Colonic mucosa (tissue), 4 donors: ENCODE measurements at regions not wholly inside any gene's neighbourhood (a gene's known extent, or its start where the extent isn't known, plus 50 kb on each side); places are given as distances from the start of the nearest gene placed in this dataset.

Source experiments
- DNase-seq: peaks from one replicate; pipeline ENCODE4 v3.0.0-alpha.2; 2020
- H3K27ac ChIP-seq: fragments of 200-600 bp; one replicate; pipeline ENCODE4 v1.8.0; 2021
- H3K27me3 ChIP-seq: fragments of 200-600 bp; one replicate; pipeline ENCODE4 v1.8.0; 2021
- H3K36me3 ChIP-seq: fragments of 200-600 bp; one replicate; pipeline ENCODE4 v1.8.0; 2021
- H3K4me1 ChIP-seq: fragments of 200-600 bp; one replicate; pipeline ENCODE4 v1.8.0; 2021; ENCODE audit warnings: mild to moderate bottlenecking
- H3K4me3 ChIP-seq: fragments of 200-600 bp; one replicate; pipeline ENCODE4 v1.8.0; 2021
- H3K9ac ChIP-seq, 2 donors: one replicate each; pipeline ENCODE4 v1.7.0; 2013; ENCODE audit warnings: control low read depth in 2 of 2, low read depth in 2 of 2, low read length in 2 of 2
- H3K9me3 ChIP-seq: fragments of 200-600 bp; one replicate; pipeline ENCODE4 v1.8.0; 2021
- intact Hi-C: fragments of 100-400 bp; cut with DNase I; formaldehyde crosslinking; loops from one replicate; pipeline ENCODE4 v1.14.1; 2022
- TF ChIP-seq, protein P1 (sequence below): fragments of 200-600 bp; IDR thresholded peaks from one replicate; pipeline ENCODE4 v1.8.0; 2022; ENCODE audit warnings: antibody characterized with exemption, mild to moderate bottlenecking
- donor health status: healthy.
- donor health status: DM: no; HTN: no; CAD: no.
- donor health status: DM: no; HTN: no; CAD: no.

DNA sequence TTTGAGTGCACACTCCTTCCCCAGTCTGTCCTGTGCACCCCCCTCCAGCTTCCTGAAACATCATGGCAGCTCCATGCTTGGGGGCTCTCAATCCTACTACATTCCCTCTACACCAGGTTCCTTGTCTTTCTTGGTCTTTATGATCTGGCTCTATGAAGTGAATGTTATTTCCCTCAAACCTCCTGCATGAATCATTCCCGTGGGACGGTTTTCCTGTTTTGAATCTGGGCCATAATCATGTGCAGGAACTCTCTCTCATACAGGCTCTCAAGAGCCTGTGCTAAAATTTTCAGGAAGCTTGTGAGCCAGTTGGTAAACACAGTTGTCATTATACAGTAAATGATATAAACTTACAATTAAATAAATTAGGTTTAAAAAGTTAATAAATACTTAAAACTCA lies 89.8 kb upstream of the KCNE2 start:
- no peak overlapping the region for H3K27ac ChIP-seq
- TF ChIP-seq, protein P1, sequence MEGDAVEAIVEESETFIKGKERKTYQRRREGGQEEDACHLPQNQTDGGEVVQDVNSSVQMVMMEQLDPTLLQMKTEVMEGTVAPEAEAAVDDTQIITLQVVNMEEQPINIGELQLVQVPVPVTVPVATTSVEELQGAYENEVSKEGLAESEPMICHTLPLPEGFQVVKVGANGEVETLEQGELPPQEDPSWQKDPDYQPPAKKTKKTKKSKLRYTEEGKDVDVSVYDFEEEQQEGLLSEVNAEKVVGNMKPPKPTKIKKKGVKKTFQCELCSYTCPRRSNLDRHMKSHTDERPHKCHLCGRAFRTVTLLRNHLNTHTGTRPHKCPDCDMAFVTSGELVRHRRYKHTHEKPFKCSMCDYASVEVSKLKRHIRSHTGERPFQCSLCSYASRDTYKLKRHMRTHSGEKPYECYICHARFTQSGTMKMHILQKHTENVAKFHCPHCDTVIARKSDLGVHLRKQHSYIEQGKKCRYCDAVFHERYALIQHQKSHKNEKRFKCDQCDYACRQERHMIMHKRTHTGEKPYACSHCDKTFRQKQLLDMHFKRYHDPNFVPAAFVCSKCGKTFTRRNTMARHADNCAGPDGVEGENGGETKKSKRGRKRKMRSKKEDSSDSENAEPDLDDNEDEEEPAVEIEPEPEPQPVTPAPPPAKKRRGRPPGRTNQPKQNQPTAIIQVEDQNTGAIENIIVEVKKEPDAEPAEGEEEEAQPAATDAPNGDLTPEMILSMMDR = no peak
- DNase-seq = no peak
- intact Hi-C loops = no loop called here
- no peak overlapping the region for H3K4me3 ChIP-seq
- H3K4me1 ChIP-seq = no peaks in the 10 kb centered on the region
- no peak overlapping the region for H3K9ac ChIP-seq
- H3K9me3 ChIP-seq = no peaks in the 10 kb centered on the region
- H3K36me3 ChIP-seq = no peaks in the 10 kb centered on the region
- no peaks in the 10 kb centered on the region for H3K27me3 ChIP-seq

DNA sequence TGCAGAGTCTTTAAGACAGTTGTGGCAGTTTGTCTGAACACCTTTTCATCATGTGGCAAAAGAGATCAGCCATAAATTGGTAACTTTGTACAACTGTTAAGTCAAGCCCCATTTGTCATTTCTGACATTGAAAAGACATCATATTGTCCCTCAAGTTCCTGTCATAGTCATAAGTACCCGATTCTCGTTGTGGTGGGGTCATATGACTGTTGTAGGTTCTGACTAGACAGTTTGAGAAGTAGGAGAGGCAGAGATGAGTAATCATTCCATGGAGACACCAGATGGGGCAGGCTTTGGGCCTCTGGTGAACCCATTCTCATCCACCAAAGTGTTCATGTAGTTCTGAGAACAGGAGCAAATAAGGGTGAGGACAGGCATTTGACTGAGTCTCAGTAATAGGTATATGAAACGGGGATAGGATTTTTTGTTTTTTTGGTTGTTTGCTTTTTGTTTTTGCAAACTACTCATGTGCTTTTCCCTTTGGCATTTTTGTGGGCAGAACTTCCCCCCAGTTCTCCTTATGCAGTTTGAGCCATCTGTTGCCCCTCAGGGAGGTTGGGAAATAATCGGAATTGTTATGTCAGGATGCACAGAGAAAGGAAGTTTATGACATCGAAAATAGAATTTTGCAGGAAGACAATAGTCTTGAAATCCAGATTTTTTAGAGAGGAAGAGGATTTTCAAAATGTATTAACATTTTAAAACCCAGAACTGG lies 86.9 kb upstream of the KCNE2 start:
- TF ChIP-seq, protein P1 = no peak
- Histone ChIP-seq H3K27me3 (no peaks in the 10 kb centered on the region), H3K9me3 (no peaks in the 10 kb centered on the region), H3K9ac (no peak overlapping the region), H3K4me1 (no peaks in the 10 kb centered on the region), H3K27ac (no peak overlapping the region), H3K36me3 (no peaks in the 10 kb centered on the region), H3K4me3 (no peak overlapping the region)
- intact Hi-C loops = no loop called here
- no peak for DNase-seq

DNA sequence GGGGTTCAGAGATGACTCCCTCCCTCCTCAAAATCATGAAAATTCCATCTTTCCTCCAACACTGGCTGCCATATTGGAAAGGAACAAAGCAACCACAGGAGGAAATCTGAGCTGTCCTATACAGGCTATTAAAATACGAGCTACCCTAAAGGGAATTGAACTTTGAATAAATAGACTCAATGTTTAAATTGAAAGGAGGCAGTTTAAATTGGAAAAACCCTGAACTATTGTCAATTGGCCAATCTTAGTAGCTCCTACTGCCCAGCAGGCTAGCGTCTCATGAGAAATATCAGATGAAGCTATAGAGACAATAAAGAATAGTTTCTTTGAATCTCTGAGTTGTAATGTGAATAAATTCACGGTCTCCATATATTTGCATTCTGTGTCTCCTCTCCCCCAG lies 85.4 kb upstream of the KCNE2 start:
- no peaks in the 10 kb centered on the region for H3K27me3 ChIP-seq
- no peaks in the 10 kb centered on the region for H3K9me3 ChIP-seq
- no peak overlapping the region for H3K4me3 ChIP-seq
- H3K27ac ChIP-seq = no peak overlapping the region
- DNase-seq = no peak
- no peaks in the 10 kb centered on the region for H3K36me3 ChIP-seq
- no peaks in the 10 kb centered on the region for H3K4me1 ChIP-seq
- no peak overlapping the region for H3K9ac ChIP-seq
- TF ChIP-seq, protein P1 = no peak
- intact Hi-C loops = no loop called here

DNA sequence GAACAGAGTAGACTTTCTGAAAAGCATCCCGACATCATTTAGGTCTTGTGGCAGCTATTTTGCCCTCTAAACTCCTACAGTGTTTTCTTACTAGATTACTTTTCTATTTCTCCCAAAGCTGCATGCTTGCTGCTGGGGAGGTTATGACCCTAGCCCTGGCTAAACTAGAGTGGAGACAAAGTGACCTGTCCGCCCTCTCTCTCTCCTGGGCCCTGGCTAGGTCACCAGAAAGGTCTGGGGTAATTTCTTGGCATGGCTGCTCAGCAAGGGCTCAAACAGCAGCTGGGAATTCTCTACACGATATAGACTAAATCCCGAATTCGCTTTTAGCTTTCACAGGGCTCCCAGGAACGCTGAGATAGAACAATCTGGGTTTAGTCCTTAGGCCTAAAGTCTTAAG lies 84.5 kb upstream of the KCNE2 start:
- H3K9ac ChIP-seq = no peak overlapping the region
- no peaks in the 10 kb centered on the region for H3K4me1 ChIP-seq
- TF ChIP-seq, protein P1 = no peak
- no peak overlapping the region for H3K27ac ChIP-seq
- intact Hi-C loops = no loop called here
- no peaks in the 10 kb centered on the region for H3K9me3 ChIP-seq
- H3K27me3 ChIP-seq = no peaks in the 10 kb centered on the region
- no peak for DNase-seq
- H3K4me3 ChIP-seq = no peak overlapping the region
- no peaks in the 10 kb centered on the region for H3K36me3 ChIP-seq

DNA sequence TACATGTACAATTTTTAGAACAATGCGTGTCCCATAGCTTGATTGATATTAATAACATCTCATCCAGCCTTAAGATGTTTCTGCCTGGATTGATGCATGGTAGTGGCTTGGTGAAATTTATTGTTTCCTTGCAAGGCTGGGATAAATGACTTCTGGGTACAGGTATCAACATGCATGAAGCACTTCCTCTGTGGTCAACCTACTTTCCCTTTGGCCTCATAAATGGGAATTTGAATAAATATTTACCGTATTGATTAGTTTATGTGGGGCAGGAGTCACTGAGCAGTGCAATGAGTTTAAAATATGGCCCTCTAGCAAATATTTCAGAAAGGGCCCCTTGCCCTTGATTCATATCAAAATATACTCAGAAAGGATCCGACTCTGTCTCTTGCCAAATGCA lies 83.9 kb upstream of the KCNE2 start:
- Histone ChIP-seq H3K36me3 (no peaks in the 10 kb centered on the region), H3K4me1 (no peaks in the 10 kb centered on the region), H3K27me3 (no peaks in the 10 kb centered on the region), H3K4me3 (no peak overlapping the region), H3K9ac (no peak overlapping the region), H3K27ac (no peak overlapping the region), H3K9me3 (no peaks in the 10 kb centered on the region)
- intact Hi-C loops = no loop called here
- TF ChIP-seq, protein P1 = no peak
- no peak for DNase-seq
